Caco-2 (cell line): ENCODE measurements at regions not wholly inside any gene's neighbourhood (a gene's known extent, or its start where the extent isn't known, plus 50 kb on each side); places are given as distances from the start of the nearest gene placed in this dataset.

Experiments used
- BruUV-seq: library from RNA; stranded (reverse); fragments of 400-500 nt; replicated peaks from 2 replicates; lab custom pipeline; 2021; lab: Mats Ljungman, UMichigan
- CTCF ChIA-PET: fragments of 300-600 bp; sonication (Branson Sonifier 250); formaldehyde crosslinking; loops from one replicate; lab custom pipeline; 2022; ENCODE audit warnings: antibody characterized with exemption; lab: Charles Lee
- POLR2A ChIA-PET: fragments of 300-600 bp; sonication (Branson Sonifier 250); formaldehyde crosslinking; loops from one replicate; lab custom pipeline; 2022; ENCODE audit warnings: antibody characterized with exemption; lab: Charles Lee
- DNase-seq, 2 experiments: peaks; one replicate each; pipeline versions ENCODE4 v3.0.0 to v3.0.0-alpha.2; 2020 to 2022
- H3K27me3 ChIP-seq: replicated peaks from 2 replicates; pipeline ENCODE4 v1.6.0; 2011; ENCODE audit warnings: low read length; ENCODE audit not compliant: control insufficient read depth, insufficient read depth
- H3K36me3 ChIP-seq: 2 replicates; pipeline ENCODE4 v1.5.1; 2011; ENCODE audit warnings: low read length; ENCODE audit not compliant: control insufficient read depth, insufficient read depth
- H3K4me1 ChIP-seq: fragments of 250-450 bp; sonication (Bioruptor Pico); 2 replicates; pipeline ENCODE4 v1.5.1; 2020; ENCODE audit warnings: mild to moderate bottlenecking
- H3K4me3 ChIP-seq: 2 replicates; pipeline ENCODE4 v1.5.1; 2011; ENCODE audit warnings: low read depth, mild to moderate bottlenecking, control low read depth, low read length
- H3K9me3 ChIP-seq: fragments of 250-450 bp; sonication (Bioruptor Pico); 2 replicates; pipeline ENCODE4 v1.5.1; 2020; ENCODE audit warnings: mild to moderate bottlenecking, moderate library complexity
- H3K27ac Mint-ChIP-seq: one replicate; pipeline ENCODE4 v1.8.0; 2022; ENCODE audit warnings: mixed read lengths; ENCODE audit not compliant: unreplicated experiment
- H3K27me3 Mint-ChIP-seq: one replicate; pipeline ENCODE4 v1.8.0; 2022; ENCODE audit warnings: mixed read lengths; ENCODE audit not compliant: insufficient read depth, unreplicated experiment
- H3K36me3 Mint-ChIP-seq: one replicate; pipeline ENCODE4 v1.8.0; 2022; ENCODE audit warnings: mild to moderate bottlenecking, mixed read lengths; ENCODE audit not compliant: insufficient read depth, unreplicated experiment
- H3K4me1 Mint-ChIP-seq: one replicate; pipeline ENCODE4 v1.8.0; 2022; ENCODE audit warnings: low read depth, mixed read lengths; ENCODE audit not compliant: unreplicated experiment
- H3K4me3 Mint-ChIP-seq: one replicate; pipeline ENCODE4 v1.8.0; 2022; ENCODE audit warnings: mild to moderate bottlenecking, moderate library complexity, mixed read lengths; ENCODE audit not compliant: unreplicated experiment
- H3K9me3 Mint-ChIP-seq: one replicate; pipeline ENCODE4 v1.8.0; 2022; ENCODE audit warnings: mixed read lengths; ENCODE audit not compliant: unreplicated experiment
- intact Hi-C: fragments of 100-400 bp; cut with micrococcal nuclease; formaldehyde crosslinking; loops from one replicate; pipeline ENCODE4 v1.10.0; 2022; ENCODE audit not compliant: unreplicated experiment
- TF ChIP-seq, protein P1 (sequence below), 2 experiments: fragments of 200-600 bp in 1 of 2; IDR thresholded peaks; 1 replicate in 1 of 2; 2 replicates in 1 of 2; pipeline versions ENCODE4 v1.5.1 to v1.8.0; 2011 to 2022; ENCODE audit warnings: antibody characterized with exemption in 1 of 2, control low read depth in 1 of 2, inconsistent platforms in 1 of 2, low read depth in 1 of 2, low read length in 1 of 2, mild to moderate bottlenecking in 1 of 2, moderate library complexity in 1 of 2; ENCODE audit not compliant: insufficient read depth in 1 of 2, severe bottlenecking in 1 of 2, unreplicated experiment in 1 of 2

- Histone ChIP-seq H3K4me3 (no peak overlapping the region), H3K4me1 (no peaks in the 10 kb centered on the region), H3K36me3 (no peaks in the 10 kb centered on the region), H3K27me3 (no peaks in the 10 kb centered on the region), H3K9me3 (no peaks in the 10 kb centered on the region)
- ChIA-PET POLR2A (no interaction called here), CTCF (interaction anchor here (0.7 kb wide), 1 partner anchor 266 kb away, joined by 7 read pairs; no protein-coding TSS in a partner anchor)
- no peaks in the 10 kb centered on the region for H3K9me3 Mint-ChIP-seq
- no peaks in the 10 kb centered on the region for H3K4me1 Mint-ChIP-seq
- TF ChIP-seq, protein P1, sequence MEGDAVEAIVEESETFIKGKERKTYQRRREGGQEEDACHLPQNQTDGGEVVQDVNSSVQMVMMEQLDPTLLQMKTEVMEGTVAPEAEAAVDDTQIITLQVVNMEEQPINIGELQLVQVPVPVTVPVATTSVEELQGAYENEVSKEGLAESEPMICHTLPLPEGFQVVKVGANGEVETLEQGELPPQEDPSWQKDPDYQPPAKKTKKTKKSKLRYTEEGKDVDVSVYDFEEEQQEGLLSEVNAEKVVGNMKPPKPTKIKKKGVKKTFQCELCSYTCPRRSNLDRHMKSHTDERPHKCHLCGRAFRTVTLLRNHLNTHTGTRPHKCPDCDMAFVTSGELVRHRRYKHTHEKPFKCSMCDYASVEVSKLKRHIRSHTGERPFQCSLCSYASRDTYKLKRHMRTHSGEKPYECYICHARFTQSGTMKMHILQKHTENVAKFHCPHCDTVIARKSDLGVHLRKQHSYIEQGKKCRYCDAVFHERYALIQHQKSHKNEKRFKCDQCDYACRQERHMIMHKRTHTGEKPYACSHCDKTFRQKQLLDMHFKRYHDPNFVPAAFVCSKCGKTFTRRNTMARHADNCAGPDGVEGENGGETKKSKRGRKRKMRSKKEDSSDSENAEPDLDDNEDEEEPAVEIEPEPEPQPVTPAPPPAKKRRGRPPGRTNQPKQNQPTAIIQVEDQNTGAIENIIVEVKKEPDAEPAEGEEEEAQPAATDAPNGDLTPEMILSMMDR (IDR thresholded peaks at IDR 0.05; ENCODE audit: insufficient read depth in 1 of 2, low read depth in 1 of 2, low read length in 1 of 2, severe bottlenecking in 1 of 2, unreplicated experiment in 1 of 2): no peak
- DNase-seq: no peak
- no peaks in the 10 kb centered on the region for H3K36me3 Mint-ChIP-seq
- no peak overlapping the region for H3K4me3 Mint-ChIP-seq
- no TSS peak for BruUV-seq
- intact Hi-C loops: no loop called here
- H3K27me3 Mint-ChIP-seq: no peaks in the 10 kb centered on the region
- no peak overlapping the region for H3K27ac Mint-ChIP-seq
Observed at GRCh38 chrX:40202456-40202855, 104.7 kb upstream of the BCOR start.

DNA sequence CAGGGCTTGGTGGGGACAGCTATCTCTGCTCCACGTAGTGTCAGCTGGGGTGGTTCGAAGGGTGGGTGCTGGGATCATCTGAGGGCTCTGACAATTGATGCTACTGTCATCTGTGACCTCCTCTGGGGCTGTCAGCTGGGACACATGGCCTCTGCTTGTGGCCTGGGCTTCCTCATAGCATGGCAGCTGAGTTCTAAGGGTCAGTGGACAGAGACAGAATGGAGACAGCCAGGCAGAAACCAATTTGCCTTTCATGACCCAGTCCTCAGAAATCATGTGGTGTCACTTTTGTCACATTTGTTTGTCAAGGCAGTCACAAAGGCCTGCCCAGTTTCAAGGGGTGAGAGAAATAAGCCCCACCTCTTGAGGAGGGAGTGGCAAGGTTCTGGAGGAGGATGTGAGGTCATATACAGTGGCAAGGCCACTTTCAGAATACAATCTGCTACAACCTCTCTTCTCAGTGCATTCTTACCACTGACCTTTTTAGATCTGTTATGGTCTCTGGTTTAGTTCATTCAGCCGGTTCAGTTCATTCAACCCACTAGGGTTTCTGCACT, 103.6 kb upstream of the BCOR start:
- intact Hi-C loops: no loop called here
- Histone ChIP-seq H3K9me3 (no peaks in the 10 kb centered on the region), H3K27me3 (no peaks in the 10 kb centered on the region), H3K4me1 (no peaks in the 10 kb centered on the region), H3K4me3 (no peak overlapping the region), H3K36me3 (no peaks in the 10 kb centered on the region)
- Mint-ChIP-seq H3K27ac (no peak overlapping the region), H3K27me3 (no peaks in the 10 kb centered on the region), H3K36me3 (no peaks in the 10 kb centered on the region), H3K4me1 (no peaks in the 10 kb centered on the region), H3K4me3 (no peak overlapping the region), H3K9me3 (no peaks in the 10 kb centered on the region)
- BruUV-seq: no TSS peak
- ChIA-PET POLR2A (no interaction called here), CTCF (no interaction called here)
- TF ChIP-seq, protein P1 (IDR thresholded peaks at IDR 0.05; ENCODE audit: insufficient read depth in 1 of 2, low read depth in 1 of 2, low read length in 1 of 2, severe bottlenecking in 1 of 2, unreplicated experiment in 1 of 2): no peak
- no peak for DNase-seq

- BruUV-seq: no TSS peak
- no peaks in the 10 kb centered on the region for H3K27me3 ChIP-seq
- ChIA-PET POLR2A (no interaction called here), CTCF (no interaction called here)
- no peaks in the 10 kb centered on the region for H3K27me3 Mint-ChIP-seq
- H3K4me1 ChIP-seq: no peaks in the 10 kb centered on the region
- H3K9me3 Mint-ChIP-seq: no peaks in the 10 kb centered on the region
- no peaks in the 10 kb centered on the region for H3K36me3 ChIP-seq
- H3K9me3 ChIP-seq: no peaks in the 10 kb centered on the region
- H3K4me3 ChIP-seq: no peak overlapping the region
- TF ChIP-seq, protein P1 (IDR thresholded peaks at IDR 0.05; ENCODE audit: insufficient read depth in 1 of 2, low read depth in 1 of 2, low read length in 1 of 2, severe bottlenecking in 1 of 2, unreplicated experiment in 1 of 2): no peak
- no peaks in the 10 kb centered on the region for H3K36me3 Mint-ChIP-seq
- H3K4me3 Mint-ChIP-seq: no peak overlapping the region
- H3K4me1 Mint-ChIP-seq: no peaks in the 10 kb centered on the region
- intact Hi-C loops: no loop called here
- DNase-seq: no peak
- no peak overlapping the region for H3K27ac Mint-ChIP-seq
Observed at GRCh38 chrX:40199704-40200103, 101.9 kb upstream of the BCOR start.
